GM21737 (cell line): ENCODE measurements at regions not wholly inside any gene's neighbourhood (a gene's known extent, or its start where the extent isn't known, plus 50 kb on each side); places are given as distances from the start of the nearest gene placed in this dataset.

Source experiments
- ATAC-seq: cut with Tn5 transposase; IDR thresholded peaks from one replicate; pipeline ENCODE4 v1.9.1; 2021; ENCODE audit warnings: mild to moderate bottlenecking, moderate library complexity; ENCODE audit not compliant: unreplicated experiment

DNA sequence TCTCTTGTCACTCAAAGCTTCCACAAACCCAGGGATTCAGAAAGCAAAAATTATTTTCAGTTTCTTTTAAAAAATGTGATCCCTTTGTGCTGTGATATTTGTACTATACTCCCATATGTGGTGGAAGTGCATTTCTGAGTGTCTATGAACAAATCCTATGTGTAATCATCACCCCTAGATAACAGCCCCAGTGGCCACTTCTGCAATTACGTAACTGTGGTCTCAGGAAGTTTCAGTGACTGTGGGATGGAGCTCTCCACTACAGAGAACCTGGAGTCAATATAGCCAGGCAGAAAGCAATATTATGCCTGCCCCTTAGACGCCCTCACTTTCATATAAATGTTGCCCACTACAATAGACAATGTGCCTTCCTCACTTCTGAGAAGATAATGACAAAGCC lies 1101.7 kb upstream of the GHITM start:
- ATAC-seq: no peak

DNA sequence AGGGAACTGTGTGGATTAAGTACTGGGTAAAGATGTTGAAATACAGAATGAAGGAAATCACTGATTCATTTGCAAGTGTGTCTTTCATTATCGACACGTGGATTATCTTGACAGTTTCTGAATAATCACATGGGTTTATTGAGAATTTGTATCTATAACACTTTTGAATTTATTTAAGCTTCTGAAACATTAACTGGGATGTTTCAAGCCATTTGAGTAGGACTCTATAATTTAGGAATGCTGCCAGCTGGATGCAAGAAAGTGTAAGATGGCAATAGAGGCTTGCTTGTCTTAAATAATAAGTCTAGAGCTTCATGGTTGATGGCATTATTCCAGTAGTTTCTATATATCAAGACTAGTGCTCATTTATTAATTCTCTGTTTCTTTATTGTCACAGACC lies 1100.7 kb upstream of the GHITM start:
- ATAC-seq: no peak

DNA sequence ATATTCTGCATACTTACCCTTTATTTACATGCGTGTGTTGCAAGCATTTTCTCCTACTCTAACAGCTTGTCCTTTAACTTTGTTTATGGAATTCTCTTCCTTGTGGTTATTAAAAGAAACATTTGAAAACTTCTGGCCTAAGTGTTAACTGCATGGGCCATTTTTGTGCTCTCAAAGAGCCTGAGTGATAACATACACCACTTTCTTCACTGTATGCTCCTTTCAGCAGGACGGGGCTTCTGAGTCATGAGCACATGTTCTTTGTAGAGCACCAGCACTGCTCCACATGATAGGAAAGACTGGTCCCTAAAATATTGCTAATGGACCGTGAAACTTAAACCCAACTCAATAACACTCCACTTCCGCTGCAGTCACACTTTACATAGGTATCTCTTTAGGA lies 1093.6 kb upstream of the GHITM start:
- no peak for ATAC-seq

DNA sequence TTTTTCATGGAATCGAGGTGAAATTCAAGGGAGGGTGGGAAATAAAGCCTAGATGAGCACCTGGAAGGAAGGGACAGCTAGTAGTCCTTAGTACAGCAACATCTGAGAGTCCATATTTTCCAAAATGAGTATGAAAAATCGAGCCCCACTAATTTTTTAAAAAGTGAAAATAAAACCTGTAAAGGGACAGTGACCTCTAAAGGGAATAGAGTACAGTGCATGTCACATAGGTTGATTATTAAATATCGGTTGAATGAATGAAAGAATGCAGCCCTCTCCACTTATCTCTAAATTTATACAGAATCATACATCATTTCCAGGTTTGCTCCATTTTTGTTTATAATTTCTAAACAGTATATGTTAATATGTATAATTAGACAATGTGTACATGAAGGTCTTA lies 1088.5 kb upstream of the GHITM start:
- ATAC-seq: no peak

DNA sequence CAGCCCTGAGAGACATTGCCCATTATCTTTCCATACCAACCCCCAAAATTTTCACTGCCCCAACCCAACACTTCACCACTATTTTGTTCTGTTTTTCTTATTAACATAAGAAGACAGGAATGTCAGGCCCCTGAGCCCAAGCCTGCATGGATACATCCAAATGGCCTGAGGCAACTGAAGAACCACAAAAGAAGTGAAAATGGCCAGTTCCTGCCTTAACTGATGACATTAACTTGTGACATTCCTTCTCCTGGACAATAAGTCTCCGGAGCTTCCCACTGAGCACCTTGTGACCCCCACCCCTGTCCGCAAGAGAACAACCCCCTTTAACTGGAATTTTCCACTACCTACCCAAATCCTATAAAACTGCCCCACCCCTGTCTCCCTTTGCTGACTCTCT lies 1076.4 kb upstream of the GHITM start:
- no peak for ATAC-seq

DNA sequence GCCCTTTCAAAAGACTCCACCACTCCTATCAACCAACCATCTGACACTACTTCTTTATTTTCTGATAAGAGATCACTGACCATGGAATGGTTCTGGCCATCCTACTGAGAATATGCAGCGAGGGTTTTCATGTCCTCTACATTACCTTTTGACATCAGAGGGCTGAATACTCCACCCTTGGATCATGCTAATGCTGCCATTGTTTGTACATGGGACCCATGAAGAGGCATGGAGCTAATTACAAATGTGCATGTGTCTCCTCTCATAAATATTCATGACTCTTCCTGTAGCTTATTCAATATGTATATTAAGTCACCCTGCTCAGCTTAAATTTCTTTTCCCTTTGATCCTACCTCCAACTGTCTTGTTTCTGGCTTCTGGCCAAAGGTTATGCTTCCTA lies 1065.8 kb upstream of the GHITM start:
- ATAC-seq: no peak

DNA sequence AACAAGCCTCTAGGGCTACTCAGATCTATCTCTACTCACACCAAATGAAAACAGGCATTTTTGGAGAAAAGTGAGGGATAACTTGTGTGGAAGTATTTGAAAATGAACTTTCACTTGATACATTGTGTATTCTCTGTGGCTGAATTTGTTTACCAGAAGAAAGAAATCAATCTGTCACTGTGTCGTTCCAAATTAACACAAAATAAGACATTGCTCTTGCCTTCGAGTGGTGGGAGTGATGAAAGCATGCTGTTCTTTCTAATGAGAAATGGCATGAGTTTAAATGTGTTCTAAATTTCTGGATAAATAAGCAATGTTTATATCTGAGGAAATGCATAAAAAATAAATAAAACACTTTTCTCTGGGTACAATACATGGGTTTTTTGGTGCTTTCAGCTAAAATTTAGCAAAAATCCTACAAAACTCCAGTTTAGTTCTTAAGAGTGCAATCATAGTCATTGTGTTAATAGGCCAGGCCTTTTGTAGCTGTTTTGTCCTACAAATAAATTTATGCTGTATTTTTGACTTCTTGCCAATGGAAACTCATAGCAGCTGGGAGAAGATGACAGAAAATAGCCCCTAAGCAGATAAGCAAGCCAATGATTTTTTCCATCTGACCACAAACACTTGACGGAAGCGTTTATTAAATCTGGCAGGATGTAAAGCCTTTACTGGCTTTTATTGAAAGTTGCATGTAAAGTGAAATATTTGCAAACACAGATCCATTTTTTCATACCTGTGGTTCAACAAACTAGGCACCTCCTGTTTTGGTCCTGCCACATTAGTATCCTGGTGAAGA lies 1064.1 kb upstream of the GHITM start:
- ATAC-seq: no peak

DNA sequence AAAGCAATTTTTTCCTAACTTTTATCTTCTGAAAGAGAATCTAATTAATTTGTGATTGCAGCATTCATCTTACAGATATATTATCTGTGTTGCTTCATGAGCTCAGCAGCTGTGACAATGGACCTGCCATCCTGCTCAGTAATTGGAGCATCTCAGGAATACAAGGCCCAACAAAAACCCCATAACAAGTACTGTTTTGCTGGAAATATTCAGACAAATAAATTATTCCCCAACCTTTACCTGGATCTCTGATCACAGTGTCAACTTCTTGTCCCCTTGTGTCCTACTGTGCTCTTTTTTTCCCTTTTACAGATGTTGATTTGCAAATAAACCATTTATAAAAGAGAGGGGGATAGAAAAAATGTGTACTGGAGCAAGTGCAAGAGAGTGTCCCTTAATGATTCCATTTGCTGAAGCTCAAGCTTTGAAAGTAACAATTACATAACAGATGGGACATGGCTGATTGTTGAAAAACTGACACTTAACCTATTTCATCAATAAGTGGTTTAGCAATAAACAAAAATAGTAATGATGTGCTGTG lies 1063.4 kb upstream of the GHITM start:
- ATAC-seq: no peak

DNA sequence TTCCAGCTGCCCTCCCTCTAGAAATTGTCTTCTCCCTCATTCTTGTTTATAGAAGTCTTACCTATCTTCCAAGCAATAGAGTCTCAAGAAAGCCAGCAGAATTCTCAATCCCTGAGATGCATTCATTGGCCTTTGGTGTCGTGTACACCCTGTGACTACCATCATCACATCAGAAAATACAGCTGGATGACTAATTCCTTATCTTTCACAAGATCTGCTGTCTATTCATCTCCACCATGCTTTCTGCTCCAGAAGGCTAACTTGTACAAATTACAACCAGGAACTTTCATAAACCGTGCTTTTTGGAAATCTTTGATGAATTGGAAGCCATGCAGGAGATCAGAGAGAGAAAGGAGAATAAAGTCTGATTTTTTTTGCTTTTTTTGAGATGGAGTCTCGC lies 1062.9 kb upstream of the GHITM start:
- no peak for ATAC-seq

DNA sequence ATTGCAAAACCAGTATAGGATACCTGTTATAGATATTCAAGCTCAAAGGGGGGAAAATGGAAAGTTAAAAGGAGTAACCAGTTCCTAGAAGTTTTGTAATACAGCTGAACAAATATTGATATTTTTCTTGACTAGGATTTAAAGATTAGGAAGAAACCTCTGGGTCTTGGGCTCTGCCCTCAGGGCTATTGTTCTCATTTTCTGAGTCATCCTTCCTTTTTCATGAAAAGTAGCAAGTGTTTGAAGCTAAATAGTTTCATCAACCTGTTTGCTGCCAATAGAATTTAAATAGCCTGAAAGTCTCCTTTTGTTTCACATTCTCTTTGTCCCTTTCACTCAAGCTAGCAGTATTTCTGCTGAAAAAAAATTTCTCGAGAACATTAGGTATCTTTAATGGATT lies 1061.1 kb upstream of the GHITM start:
- ATAC-seq: no peak

DNA sequence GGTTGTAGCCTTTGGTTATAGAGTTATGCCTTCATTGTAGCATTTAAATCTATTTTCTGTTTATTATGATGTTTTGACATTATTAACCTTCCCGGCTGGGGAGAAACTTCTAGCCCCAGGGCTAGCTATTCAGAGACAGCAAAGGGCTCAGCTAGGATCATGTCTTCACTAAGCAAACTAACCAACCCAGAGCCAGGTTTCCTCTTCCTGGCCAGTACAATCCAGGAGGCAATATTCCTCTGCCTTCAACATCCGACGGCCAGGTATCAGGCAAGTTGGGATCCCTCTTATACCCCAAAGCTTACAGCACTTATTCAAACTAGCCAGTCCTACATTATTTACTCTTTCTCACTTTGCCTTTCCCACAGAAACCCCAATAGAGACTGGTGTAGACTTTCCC lies 1060.7 kb upstream of the GHITM start:
- ATAC-seq: no peak

DNA sequence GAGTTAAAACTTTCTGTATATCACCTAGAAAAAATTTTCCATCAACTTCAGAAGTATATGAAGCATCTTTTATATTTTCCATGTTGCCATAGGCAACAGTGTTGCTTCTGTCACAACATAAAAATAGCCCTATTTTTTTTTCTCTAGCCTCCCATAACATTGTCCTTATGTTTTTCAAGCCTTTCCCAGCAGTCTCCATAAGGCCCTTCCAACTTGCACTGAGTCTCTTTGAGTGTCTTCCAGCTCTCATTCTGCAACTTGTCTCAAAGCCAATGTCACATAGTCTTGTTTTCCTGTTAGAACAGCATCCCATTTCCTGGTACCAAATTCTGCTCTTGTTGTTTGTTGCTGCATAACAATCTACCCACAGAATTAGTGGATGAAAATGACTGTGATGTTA lies 1055.5 kb upstream of the GHITM start:
- ATAC-seq: no peak

DNA sequence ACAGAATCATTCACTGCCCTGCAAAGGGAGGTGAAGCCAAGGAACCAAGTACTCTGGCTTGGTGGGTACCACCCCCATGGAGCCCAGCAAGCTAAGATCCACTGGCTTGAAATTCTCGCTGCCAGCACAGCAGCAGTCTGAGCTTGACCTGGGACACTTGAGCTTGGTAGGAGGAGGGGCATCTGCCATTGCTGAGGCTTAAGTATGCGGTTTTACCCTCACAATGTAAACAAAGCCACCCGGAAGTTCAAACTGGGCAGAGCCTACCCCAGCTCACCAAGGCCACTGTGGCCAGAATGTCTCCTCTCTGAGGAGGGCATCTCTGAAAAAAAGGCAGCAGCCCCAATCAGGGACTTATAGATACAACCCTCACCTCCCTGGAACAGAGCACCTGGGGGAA lies 1050.0 kb upstream of the GHITM start:
- no peak for ATAC-seq

DNA sequence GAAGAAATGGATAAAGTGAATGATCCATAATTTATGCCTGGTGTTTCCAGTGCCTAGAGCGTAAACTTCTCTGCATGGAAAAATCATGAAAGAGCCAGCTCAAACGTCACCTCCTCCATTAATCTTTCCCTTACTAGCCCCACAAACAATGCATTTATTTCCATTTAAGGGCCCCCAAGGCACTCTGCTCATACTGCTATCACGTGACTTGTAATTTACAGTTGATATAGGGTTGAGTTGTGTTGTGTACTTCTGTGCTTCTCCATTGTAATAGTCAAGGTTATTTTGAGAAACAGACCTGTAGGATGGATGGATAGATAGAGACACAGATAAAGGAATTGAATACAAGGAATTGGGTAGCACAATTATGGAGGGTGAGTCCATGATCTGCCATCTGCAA lies 1034.7 kb upstream of the GHITM start:
- ATAC-seq: no peak

DNA sequence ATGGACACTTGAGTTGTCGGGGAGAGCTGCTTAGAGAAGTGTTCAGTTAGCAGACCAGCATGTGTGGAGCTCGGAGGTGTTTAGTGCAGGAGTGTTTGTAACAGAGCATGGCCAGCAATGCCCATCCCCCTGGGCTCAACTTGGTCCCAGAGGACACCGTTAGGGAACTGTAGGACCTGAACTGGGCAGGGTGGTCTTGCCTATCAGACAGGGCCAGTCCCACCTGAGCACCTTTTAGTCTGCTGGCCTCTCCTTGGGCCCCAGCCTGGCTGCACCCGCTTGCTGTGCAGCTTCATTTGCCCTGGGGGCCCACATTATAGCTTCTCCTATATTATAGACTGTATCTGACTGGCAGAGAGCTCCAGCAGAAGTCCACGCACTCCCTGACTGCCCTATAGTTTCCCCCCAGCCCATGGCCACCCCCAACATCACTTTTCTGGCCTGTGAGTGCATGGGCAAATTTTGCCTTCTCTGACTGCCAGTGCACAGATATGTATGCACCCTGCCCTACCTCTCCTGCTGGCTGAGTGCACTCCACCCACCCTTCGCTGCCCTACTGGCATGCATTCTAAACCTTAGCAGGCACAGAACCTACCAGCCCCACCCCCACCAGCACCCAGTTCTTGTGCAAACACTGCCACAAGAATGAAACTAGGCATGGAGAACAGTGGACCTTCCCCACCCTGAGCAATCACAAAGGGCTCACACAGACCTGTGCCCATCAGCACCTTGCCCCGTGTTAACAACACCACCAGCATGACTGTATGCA lies 1030.6 kb upstream of the GHITM start:
- ATAC-seq: no peak

DNA sequence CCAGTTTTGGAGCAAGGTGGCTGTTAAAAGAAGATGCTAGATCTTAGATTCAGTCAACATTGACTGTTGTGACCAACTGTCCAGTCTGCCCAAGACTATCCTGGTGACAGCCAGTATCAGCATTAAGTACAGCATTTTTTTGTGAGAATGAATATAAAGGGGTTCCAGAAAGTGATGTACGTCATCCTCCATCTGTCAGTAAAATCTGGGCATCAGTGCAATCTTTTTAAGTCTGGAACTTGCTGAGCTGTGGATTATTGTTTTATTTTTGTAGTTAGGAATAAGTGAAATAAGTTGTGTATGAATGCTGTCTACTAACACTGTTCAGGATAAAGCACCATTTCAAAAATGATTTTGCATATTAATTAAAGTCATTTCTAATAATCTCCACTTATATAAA lies 1020.0 kb upstream of the GHITM start:
- no peak for ATAC-seq

DNA sequence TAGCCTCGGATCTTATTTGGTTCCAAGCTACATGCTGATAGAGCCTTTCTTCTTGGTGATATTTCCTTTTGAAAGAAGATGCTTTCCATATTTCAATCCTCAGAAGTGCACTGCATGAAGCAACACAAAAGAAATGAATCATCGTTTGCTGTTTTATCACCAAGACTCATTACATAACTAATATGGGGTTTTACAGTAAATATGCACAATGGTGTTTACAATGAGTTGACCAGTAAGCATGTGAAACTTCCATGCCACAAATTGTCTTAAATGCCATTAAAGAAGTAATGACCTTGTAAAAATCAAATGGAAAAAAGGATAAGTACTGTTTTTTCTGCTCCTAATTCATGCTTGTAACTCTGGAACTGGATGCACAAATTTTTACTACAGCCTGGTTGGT lies 1017.0 kb upstream of the GHITM start:
- ATAC-seq: no peak

DNA sequence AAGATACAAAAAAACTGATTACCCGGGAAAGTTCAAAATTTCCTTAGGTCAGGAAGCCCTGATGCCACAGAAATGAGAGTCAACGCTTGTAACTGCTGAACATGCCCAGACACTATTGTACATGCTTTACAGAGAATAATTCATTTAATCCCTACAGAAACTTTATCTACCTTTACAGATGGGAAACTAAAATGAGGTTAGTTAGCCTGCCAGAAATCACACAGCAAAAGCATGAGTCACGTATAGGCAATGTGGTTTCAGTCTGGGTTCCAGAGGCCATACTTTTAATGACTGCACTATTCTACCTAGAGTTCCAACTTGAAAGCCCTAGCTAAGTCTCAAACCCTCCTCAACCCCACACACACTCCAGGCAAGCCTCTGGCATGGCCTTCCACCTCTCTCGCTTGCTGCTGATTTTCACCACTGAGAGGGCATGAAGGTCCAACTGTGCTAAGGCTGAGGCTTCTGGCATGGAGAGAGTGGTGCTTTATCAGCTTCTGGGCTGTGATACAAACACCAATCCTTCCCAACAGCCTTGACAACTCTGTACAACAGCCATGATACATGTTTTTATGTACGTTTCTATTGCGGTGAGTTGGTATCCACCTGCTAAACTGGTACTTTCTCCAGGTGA lies 1011.2 kb upstream of the GHITM start:
- ATAC-seq: no peak

DNA sequence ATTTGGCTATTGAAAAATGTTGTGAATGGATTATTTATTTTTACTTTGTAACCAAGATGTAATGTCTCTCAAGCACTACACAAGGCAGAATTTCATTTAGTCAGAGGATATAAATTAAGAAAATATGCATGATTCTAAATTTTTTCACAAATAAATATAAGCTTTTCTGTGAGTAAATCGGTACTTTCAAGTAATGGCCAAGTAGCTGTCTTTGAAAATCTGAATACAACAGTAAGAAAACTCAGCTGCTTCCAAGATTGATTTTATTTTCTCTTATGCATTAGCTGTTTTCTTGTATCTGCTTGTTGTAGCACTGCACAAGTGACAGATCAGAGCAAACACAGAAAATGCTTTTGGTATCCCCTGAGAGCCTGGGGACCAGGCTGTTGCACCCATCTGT lies 998.5 kb upstream of the GHITM start:
- ATAC-seq: no peak

DNA sequence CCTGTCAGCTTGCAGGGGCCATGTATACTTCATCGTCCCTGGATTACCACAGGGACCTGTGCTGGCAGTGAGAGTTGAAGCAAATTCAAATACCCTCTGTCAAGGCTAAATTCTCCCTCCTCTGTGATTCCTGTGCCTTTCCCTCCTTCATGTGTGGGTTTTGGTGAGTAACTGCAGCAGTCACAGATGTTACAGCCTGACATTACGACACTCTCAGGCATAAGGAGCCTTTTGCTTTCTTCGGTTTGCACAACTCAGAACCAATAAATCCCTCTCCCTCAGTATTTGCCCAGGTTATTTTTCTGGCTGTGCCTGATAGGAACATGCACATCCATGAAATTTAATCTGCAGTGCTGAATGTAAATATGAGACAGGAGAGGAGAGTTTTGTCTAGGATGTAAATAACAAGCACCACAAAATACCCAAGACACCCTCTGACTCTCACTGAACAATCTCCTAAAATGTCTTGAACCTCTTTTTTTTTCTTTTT lies 997.2 kb upstream of the GHITM start:
- no peak for ATAC-seq

DNA sequence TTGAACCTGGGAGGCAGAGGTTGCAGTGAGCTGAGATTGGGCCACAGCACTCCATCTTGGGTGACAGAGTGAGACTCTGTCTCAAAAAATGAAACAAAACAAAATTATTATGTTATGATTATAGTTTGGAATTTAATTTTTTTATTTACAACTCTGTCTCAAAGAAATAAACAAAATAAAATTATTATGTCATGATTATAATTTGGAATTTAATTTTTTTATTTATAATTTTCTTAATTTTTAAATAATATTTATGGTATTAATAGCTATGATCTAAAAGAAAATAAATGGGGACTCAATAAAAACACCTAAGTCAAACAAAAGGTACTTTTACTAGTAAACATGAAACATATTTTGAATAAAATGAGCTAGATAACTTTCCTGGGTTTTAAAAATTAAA lies 994.8 kb upstream of the GHITM start:
- ATAC-seq: no peak

DNA sequence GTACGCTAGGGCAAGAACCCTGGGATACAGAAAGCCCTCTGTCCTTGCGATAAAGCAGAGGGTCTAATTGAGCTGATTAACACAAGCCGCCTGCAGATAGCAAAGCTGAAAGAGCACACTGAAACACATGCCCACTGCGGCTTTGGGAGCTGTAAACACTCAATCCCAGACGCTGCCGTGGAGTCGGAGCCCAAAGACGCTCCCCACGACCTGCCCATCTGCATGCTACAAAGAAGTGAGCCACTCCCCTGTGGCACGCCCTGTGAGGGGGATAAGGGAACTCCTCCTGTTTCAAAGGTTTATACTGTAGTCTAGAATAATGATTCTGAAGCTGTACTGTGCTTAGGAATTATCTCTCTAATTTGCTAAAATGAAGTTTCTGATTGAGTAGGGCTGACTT lies 985.6 kb upstream of the GHITM start:
- no peak for ATAC-seq
